GM18517 (cell line): ENCODE measurements at regions not wholly inside any gene's neighbourhood (a gene's known extent, or its start where the extent isn't known, plus 50 kb on each side); places are given as distances from the start of the nearest gene placed in this dataset.
"Not testable (repeated sequence)": the region's sequence is repeated elsewhere in the genome, so short reads cannot be mapped to it uniquely, and the experiment has no call there.

ENCODE experiments used
- ATAC-seq: cut with Tn5 transposase; IDR thresholded peaks from one replicate; pipeline ENCODE4 v1.9.1; 2021; ENCODE audit warnings: mild to moderate bottlenecking, moderate library complexity; ENCODE audit not compliant: unreplicated experiment

DNA sequence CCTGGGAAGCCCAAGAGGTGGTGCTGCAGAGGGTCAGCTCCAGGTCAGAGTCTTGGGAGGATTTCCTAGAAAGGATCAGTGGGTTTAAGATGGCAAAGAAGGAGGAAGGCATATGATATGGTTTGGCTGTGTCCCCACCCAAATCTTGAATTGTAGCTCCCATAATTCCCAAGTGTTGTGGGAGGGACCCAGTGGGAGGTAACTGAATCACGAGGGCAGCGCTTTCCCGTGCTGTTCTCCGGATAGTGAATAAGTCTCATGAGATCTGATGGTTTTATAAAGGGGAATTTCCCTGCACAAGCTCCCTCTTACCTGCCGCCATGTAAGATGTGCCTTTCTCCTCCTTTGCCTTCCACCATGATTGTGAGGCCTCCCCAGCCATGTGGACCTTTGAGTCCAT, 240.4 kb downstream of the TOMM20 start:
- ATAC-seq, result not testable (repeated sequence)

DNA sequence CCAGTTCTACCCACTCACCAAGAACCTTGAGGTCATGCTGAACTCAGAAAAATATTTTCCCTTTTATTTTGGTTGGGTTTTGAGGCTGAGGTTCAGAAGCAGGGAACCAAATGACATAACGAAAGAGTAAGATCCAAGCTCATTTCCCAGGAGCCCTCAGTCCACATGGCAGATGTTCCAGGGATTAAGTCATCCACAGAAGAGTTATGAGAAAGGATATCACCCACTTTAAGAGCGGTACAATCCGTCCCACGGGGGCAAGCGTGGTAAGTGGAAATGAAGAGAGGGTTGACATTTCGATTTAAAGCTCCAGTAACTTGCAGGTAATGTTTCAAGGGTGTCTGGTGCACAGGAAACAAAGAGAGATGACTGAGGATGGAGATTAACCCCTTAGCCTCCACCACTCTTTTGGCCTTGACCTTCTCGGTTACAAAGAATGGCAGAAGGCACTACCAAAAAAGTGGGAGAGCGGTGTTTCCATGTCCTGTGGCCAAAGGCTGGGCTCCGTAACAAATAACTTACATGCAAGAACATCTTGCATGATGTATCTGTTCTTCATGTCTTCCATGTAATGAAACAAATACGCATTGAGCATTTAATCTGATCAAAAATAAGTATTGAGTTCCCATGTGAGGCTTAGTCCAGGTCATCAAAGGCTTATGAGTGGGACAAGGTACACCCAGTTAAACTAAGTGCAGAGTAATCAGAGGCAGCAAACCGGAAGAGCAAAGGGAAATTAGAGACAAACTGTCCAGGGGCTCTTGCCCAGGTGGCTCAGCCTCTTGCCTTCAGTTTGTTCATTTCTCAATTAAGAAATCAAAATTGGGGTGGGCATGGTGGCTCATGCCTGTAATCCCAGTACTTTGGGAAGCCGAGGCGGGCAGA, 241.4 kb downstream of the TOMM20 start:
- ATAC-seq, result no peak

DNA sequence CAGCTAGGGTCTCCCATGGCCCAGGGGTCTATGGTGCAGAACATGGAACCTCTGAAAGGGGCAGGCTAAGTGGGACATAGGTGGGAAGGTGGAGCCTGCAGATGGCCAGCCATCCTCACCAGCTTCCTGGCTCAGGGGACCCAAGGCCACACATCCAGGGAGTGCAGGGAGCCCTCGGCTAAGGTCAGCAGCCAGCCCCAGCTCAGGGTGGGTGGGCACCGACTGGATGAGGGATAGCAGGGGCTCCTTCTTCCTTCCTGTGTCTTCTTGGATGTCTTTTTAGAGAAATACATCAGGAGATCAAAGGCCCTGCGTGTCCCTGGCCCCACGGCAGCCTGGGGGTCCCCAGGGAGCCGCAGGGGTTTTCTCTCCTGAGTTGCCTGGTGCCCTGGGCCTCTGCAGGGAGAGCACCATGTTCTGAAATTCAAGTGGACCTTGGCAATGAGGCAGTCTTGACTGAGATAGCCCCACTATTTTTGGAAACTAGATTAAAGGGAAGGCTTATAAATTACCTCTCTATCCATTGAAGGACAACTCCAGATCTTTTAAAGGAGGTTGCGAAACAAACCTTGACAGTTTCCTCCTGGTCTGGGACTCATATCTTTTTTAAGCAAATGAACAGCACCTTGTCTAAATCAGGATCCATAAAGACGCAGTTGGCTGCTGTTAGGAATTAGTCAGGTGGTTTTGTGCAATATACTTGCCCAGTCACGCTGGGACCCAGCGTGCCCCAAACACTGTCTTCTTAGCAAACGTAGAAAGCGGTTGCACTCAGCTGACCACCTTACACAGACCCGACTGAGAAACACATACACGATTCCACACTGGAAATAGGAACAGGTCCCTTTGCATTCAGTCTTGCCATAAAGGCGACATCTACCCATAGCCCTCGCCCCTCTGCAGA, 242.3 kb downstream of the TOMM20 start:
- no peak for ATAC-seq

DNA sequence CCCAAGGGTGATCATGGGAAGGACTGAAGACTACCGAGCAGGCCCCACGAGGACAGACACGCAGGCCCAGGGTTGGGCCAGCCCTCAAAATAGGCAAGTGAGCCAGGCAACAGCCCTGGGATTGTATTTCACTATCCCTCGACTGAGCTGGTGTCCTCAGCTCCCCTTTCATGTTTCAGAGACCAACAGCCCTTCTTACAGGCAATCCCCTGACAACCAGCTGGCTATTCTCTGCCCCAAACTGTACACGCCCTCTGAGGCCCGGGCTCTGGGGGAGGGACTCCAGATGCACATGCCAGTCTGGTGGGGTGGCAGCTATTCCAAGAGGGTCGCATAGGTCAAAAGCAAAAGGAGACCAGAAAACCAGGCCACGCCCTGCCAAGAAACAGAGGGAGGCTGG, 243.0 kb downstream of the TOMM20 start:
- ATAC-seq, result no peak

DNA sequence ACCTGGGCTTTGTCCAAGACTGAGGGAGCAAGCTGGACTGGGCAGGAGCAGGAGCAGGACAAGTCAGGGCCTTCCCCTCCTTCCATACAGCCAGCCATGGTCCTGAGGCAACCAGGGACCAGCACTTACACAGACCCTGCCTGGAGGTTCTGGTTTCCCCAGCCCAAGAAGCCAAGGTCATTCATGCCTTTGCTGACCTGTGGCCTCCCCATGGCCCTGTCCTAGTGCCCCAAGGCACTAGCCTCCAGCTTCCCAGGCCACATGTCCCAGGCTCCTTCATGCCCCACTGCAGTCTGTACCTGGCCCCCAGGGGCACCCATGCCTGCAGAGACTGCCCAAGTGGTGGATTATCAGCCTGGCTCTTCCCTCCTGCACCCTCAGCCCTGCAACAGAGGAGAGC, 243.9 kb downstream of the TOMM20 start:
- no peak for ATAC-seq

DNA sequence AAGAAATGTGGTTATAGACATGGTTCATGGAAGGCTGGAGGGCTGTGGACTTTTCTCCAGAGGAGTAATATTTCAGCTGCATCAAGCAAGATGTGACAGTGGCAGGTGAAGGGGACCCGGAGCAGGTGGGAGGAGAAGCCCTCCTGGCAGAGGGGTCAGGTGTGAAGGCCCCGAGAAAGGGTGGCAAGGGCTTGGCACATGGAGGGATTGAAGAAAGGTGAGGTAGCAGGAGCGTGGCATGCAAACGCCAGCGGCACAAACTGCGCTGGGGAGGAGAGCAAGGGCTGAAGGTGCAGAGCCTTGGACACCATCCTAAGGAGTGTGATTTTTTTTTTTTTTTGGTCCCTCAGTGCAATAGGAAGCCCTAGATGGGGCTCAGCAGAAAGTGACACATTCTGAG, 244.6 kb downstream of the TOMM20 start:
- ATAC-seq, result no peak

DNA sequence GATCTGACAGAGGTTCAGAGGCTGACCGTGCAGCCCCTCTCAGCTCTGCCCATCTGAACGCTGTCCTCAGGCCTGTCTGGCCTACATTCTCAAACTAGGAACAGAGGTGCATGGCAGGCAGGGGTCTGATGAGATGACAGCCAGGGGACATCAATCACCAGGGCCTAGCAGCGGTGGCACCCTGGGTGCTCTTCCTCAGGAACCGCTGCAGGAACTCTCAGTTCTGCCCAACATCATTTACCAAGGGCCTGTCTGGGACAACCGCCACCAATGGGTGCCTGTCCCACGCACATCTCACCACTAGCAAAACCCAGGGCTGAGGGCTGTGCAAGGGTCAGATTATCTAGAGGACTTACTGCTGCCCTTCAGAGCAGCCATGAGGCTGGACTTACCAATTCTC, 245.7 kb downstream of the TOMM20 start:
- ATAC-seq, result no peak

DNA sequence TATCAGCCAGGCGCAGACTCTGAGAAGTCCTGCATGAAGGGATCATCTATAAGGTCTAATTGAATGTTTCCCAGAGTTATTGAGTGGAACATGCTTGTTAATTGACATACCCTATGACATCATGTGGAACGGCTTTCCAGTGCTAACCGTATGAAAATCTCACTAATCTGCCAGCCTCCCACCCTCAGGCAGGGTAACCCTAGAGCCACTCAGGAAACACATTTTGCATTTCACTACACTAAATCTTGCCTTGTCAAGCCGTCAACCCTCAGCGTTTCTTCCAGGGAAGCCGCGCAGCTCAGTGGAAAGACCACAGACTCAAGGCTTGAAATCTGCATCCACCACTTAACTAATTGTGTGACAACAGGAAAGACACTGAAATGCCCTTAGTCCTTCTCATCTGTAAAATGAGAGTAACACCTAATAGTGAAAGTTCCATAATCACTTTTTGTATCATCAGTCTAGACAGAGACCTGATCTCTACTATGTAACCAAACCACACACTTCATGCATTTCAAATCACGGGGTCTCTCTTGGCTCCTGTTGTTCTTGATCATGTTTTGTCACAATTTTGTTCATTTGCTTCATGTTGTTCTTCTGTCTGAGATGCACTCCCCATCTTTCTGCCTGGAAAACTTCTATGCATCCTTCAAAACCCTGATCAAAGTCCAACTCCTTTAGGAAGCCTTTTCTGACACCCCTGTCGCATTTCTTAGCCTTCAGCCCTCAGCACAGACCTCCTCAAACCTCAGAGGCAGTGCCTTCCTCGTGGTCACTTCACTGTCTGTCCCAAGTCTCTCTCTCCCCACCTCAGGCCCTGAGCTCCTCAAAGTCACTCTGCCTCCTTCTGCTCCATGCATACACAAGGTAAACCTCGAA, 246.5 kb downstream of the TOMM20 start:
- peak; percentile 92 for ATAC-seq

DNA sequence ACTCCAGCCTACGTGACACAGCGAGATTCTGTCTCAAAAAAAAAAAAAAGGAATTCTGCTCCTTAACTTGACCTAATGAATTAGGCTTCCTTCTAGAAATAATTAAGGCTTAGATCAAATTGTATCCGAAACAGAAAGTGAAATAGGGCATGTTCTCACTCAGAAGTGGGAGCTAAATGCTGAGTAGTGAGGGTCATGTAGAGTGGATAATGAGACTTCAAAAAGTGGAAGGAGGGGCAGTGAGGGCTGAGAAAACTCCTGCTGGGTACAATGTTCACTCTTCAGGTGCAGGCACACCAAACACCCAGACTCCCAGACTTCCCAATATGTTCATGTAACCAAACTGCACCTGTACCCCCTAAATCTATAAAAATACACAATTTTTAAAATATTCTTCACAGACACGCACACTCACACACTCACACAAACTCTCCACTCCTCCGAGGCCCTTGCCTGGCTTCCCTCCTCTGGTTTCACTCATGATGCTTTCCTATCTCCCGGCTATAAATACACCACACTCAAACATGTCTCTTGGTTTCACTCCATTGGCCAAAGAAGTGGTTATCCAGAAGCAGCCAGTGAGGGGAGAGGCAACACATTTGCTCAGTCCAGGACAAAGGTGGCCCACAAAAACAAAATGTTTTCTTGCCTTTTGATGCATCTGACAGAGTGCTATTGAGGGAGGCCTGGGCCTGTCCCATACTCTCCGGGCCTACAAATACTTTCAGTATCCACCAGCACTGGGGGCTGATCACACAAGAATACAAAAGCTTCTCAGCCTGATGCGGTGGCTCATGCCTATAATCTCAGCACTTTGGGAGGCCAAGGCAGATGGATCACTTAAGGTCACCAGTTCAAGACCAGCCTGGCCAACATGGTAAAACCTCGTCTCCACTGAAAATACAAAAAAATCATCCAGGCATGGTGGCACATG, 249.2 kb downstream of the TOMM20 start:
- ATAC-seq, result no peak

DNA sequence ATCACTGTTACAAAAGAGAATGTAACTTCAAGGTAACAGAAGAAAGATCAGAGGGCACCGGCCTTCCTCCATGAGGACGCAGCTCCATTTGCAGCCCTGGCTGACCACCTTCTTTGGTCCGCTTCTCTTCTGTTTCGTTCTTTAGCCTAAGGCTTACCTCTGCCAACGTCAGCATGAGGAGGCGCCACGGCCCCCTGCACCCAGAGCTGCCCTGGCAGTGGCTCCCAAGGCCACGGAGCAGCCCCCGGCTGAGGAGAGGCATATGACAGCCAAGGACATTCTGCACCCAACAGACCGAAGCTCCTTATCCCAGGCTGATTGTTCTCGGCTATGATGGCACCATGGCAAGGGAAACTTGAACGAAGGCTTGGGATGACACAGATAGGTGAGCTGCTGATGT, 250.3 kb downstream of the TOMM20 start:
- ATAC-seq, result no peak

DNA sequence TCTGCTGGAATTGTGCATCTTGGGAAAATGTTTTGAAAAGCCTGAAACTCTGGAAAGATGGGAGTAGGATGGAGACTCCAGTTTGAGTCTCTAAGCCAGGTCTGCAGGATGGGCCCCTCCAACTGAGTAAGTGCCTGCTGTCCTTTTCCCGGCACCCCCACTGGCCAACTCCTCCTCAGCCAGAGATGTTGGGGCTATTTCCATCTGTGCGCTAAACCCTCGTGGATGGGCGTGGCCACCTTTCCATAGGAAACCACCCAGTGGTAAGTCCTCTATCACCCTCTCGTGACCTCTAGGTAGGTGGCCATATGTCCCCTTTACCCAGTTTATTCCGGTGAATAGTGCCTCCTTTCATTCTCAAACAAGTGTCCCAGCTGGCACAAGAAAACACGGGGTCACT, 250.9 kb downstream of the TOMM20 start:
- no peak for ATAC-seq

DNA sequence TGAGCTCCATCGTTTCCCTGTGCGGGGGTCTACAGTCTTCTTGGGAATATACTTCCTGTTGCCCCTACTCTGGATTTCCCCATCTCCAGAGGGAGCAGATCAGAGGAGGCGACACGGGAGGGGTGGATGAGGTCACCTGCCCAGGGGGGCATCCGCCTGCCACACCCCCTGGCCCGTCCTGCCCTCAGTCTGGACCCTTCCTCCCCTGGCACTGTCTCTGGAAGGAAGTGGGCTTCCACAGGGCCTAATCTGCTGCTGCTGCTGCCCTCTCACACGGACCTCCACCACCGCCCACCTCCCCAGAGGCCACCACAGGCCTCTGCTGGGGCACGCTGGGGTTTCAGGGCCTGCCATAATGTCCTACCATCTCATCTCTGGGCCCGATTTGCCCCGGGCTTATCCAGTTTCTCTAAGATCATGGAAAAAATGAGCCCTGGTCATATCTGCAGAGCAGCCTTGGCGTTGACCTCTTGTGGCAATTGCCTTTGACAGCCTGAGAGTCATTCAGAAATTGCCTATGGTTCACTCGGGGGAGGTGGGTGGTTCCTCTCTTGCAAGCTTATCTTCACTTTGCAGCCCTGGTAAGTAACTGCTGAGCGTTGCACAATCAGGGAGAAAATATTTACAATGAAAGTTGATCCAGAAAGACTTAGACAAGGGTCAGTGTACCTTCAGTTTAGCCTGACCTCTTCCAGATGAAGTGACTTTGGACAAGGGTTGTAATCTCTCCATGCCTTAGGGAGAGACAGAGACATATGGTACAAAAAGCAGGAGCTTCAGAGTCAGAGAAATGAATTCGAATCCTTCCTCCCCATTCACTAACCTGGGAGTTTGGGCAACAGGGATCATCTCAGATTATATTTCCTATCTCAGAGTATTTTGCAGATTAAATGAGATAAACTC, 252.4 kb downstream of the TOMM20 start:
- no peak for ATAC-seq

DNA sequence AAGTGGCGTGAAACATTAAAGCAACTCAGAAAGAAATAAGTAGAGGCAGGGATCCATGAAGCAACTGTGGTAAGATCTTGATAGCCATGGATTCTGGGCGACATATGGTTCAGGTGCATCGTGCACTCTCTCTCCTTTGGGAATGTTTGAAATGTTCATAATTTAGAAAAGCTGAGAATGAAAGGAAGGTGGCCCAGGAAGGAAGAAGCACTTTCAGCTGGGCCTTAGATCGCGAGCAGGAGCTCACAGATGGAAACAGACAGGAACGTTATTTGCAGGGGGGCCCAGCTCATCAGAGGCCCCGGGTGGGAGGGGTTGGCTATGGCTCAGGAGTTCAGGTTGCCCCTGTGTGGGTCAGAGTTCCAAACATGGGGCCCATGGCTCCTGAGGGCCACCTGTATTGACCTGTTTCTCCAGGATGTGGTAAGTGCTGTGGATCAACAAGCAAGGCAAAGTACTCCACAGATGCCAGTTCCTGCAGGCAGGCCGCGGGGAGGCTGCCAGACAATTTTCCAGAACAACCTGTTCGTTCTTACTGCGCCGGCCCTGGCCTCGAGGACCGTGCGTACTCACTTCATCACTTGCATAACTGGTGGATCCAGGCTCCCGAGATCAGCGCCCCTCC, 253.2 kb downstream of the TOMM20 start:
- no peak for ATAC-seq

DNA sequence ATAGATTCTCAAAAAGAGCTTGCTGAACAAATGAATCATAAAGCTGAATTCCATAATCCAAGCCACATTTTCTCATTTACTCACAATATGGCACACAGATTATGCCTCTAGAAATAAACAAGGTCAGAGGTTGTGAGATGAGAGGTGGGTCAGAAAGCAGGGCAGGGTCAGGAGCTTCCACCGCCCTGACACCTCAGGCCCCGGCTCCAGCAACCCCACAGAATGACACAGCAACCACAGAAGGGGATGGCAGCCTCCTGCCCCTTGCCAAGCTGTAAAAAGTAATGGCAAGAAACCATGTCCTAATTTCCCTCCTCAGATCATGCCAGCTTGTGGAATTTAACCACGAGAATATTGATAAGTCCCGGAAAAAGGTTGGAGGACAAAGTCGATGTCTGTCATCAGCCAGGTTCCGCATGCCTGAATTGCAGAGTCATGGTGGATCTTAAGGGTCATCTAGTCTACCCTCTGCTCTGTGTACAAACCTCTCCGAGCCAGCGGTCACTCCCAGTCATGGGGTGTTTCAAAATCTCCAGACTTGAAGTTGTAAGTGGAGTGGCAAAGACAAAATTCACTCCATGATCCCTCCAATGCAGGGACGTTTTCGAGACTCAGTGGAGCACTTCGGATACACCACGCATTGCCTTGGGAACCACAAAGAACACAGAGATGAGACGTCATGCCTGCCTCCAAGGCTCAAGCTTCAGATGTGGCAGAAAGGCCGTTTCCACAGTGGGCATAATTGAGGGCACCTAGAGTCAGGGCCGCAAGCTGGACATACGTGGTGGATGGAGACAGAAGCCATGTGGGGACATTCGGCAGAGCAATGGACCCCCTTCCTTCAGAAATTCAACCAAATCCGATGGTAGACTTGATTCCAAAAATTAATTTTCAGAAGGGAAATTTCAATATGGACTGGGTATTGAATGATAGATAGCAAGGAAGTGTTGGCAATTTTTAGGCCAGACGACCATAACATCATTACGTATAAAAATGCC, 254.0 kb downstream of the TOMM20 start:
- ATAC-seq, result no peak

DNA sequence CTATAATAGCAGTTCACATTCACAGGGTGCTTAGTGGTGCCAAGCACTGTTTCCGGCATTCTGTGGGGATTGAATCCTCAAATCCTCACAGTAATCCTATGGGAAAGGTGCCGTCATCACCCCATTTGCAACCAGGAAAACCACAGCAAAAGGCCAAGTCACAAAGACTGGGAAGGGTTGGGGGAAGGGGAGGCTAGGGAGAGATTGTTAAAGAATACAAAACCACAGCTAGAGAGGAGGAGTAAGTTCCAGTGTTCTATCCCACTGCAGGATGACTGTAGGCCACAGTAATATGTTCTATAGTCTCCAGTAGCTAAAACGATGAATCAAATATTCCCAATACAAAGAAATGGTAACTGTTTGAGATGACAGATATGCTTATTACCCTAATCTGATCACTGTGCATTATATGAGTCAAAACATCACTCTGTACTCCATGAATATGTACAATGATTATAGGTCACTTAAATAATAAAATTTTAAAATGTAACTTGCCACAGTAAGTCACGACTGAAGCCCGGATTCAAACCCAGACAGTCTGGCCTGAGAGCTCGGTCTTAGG, 256.8 kb downstream of the TOMM20 start:
- ATAC-seq, result no peak

DNA sequence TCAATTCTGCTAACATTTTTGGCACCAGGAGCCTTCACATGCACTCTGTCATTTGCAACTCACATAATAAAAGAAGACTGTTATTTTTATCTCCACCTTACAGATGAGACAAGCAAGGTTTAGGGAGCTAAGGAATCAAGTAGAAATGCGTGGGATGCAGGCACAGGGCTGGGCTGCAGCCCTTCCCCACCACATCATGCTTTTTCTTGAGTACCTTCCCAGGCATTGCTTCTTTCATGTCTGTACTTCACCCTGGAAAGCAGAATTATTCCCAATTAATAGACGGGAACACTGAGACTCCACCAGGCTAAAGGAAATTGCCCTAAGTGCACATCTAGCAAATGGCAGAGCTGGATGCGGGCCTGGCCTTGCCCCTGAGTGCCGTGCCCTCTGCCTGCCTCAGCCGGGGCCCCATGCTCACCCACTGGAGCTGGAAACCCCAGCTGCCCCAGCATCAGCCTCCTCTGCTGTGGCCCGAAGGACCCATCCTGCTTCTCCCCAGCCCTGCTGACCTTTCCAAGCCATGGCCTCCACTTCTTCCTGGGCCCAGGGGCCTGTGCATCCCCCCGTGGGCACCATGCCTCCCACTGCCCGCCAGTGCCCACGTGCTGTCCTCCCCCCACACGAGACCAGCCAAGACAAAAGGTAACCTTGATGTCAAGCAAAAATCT, 257.5 kb downstream of the TOMM20 start:
- ATAC-seq, result no peak
